Testis (tissue), 2 donors: ENCODE measurements at regions not wholly inside any gene's neighbourhood (a gene's known extent, or its start where the extent isn't known, plus 50 kb on each side); places are given as distances from the start of the nearest gene placed in this dataset.

Source experiments
- DNase-seq: peaks from one replicate; pipeline ENCODE4 v3.0.0-alpha.2; 2019
- H3K27ac ChIP-seq, 2 donors: fragments of 200-600 bp; sonication (generic); one replicate each; pipeline ENCODE4 v1.5.1; 2019
- H3K27me3 ChIP-seq: fragments of 200-600 bp; sonication (generic); one replicate; pipeline ENCODE4 v1.5.1; 2019
- H3K36me3 ChIP-seq: fragments of 200-600 bp; sonication (generic); one replicate; pipeline ENCODE4 v1.5.1; 2017; ENCODE audit warnings: low read depth; ENCODE audit errors: missing control alignments
- H3K4me1 ChIP-seq: fragments of 200-600 bp; sonication (generic); one replicate; pipeline ENCODE4 v1.5.1; 2019
- H3K4me3 ChIP-seq, 2 donors: fragments of 200-600 bp; sonication (generic); one replicate each; pipeline ENCODE4 v1.5.1; 2017 to 2019
- H3K9me3 ChIP-seq: fragments of 200-600 bp; sonication (generic); one replicate; pipeline ENCODE4 v1.5.1; 2017
- POLR2A ChIP-seq: fragments of 450-650 bp; IDR thresholded peaks from one replicate; pipeline ENCODE4 v1.6.1; 2017; ENCODE audit warnings: antibody characterized with exemption, mild to moderate bottlenecking, moderate library complexity
- WGBS, 2 donors: methylation state at CpG; one replicate each; pipeline ENCODE4 v1.1.5; 2018; 5-methylcytosine and 5-hydroxymethylcytosine counted together
- intact Hi-C: fragments of 100-400 bp; cut with DNase I; formaldehyde crosslinking; loops from one replicate; pipeline ENCODE4 v1.15.1; 2023; ENCODE audit warnings: low total_unique reads
- TF ChIP-seq, protein P1 (sequence below), 3 experiments: fragments of 450-650 bp in 2 of 3; fragments of 200-600 bp in 1 of 3; sonication (generic) in 1 of 3; IDR thresholded peaks; one replicate each; pipeline ENCODE4 v1.5.1; 2016 to 2019; ENCODE audit warnings: antibody characterized with exemption in 3 of 3, mild to moderate bottlenecking in 2 of 3, moderate library complexity in 1 of 3

- no peak for DNase-seq
- no peaks in the 10 kb centered on the region for H3K4me1 ChIP-seq
- H3K27ac ChIP-seq = no peak overlapping the region
- TF ChIP-seq, protein P1, sequence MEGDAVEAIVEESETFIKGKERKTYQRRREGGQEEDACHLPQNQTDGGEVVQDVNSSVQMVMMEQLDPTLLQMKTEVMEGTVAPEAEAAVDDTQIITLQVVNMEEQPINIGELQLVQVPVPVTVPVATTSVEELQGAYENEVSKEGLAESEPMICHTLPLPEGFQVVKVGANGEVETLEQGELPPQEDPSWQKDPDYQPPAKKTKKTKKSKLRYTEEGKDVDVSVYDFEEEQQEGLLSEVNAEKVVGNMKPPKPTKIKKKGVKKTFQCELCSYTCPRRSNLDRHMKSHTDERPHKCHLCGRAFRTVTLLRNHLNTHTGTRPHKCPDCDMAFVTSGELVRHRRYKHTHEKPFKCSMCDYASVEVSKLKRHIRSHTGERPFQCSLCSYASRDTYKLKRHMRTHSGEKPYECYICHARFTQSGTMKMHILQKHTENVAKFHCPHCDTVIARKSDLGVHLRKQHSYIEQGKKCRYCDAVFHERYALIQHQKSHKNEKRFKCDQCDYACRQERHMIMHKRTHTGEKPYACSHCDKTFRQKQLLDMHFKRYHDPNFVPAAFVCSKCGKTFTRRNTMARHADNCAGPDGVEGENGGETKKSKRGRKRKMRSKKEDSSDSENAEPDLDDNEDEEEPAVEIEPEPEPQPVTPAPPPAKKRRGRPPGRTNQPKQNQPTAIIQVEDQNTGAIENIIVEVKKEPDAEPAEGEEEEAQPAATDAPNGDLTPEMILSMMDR (IDR thresholded peaks at IDR 0.05) = no peak
- TF ChIP-seq POLR2A = no peak
- 32 to 55% methylated on average over 3 of the region's 3 CpGs for WGBS, 2 donors
- H3K4me3 ChIP-seq = no peak overlapping the region
- no peaks in the 10 kb centered on the region for H3K36me3 ChIP-seq
- H3K9me3 ChIP-seq = no peaks in the 10 kb centered on the region
- intact Hi-C loops = no loop called here
- no peaks in the 10 kb centered on the region for H3K27me3 ChIP-seq
Measured at GRCh38 chr3:105062853-105063252, 303.9 kb upstream of the ALCAM start.

DNA sequence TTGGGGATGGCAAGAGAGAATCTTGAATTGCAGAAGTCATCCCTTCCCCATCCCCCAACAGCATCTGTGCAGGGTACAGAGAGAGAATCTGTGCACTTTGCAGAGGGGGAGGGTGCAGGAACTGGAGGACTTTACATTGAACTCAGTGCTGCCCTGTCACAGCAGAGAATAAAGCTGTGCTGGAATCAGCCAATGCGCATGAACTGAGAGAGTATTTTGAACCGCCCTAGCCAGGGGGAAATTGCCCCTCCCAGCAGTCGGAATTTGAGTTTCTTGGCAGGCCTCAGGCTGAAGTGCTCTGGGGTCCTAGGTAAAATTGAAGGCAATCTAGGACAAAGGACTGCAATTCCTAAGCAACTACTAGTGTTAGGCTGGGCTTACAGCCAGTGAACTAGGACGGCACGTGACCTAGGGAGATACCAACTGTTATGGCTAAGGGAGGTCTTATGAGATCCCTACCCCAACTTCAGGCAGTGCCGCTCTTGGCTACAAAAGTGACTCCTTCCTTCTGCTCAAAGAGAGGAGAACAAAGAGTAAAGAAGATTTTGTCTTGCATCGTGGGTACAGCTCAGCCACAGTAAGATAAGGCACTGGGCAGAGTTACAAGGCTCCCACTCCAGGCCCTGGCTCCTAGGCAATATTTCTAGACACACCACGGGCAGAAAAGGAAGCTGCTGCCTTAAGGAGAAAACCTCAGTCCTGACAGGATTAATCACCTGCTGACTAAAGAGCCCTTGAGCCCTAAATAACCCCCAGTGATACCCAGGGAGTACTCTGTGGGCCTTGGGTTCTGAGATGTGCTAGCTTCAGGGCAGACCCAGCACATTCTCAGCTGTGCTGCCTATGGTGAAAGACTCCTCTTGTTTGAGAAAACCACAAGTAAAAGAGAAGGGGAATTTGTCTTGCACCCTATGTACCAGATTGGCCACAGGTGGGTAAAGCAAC, 300.5 kb upstream of the ALCAM start:
- 37 to 38% methylated on average over 7 of the region's 8 CpGs for WGBS, 2 donors
- Histone ChIP-seq H3K4me1 (no peaks in the 10 kb centered on the region), H3K36me3 (no peaks in the 10 kb centered on the region), H3K27ac (no peak overlapping the region), H3K27me3 (no peaks in the 10 kb centered on the region), H3K9me3 (no peaks in the 10 kb centered on the region), H3K4me3 (no peak overlapping the region)
- intact Hi-C loops = no loop called here
- peak; percentile 58 for DNase-seq
- TF ChIP-seq, protein P1 (IDR thresholded peaks at IDR 0.05) = no peak
- TF ChIP-seq POLR2A = no peak

GRCh38 chr3:105067361-105067760, 299.3 kb upstream of the ALCAM start:
- Histone ChIP-seq H3K36me3 (no peaks in the 10 kb centered on the region), H3K27me3 (no peaks in the 10 kb centered on the region), H3K4me1 (no peaks in the 10 kb centered on the region), H3K27ac (no peak overlapping the region), H3K9me3 (no peaks in the 10 kb centered on the region), H3K4me3 (no peak overlapping the region)
- intact Hi-C loops = no loop called here
- TF ChIP-seq, protein P1 (IDR thresholded peaks at IDR 0.05) = no peak
- no peak for TF ChIP-seq POLR2A
- 80 to 92% methylated on average over 3 of the region's 3 CpGs for WGBS, 2 donors
- DNase-seq = no peak

DNA sequence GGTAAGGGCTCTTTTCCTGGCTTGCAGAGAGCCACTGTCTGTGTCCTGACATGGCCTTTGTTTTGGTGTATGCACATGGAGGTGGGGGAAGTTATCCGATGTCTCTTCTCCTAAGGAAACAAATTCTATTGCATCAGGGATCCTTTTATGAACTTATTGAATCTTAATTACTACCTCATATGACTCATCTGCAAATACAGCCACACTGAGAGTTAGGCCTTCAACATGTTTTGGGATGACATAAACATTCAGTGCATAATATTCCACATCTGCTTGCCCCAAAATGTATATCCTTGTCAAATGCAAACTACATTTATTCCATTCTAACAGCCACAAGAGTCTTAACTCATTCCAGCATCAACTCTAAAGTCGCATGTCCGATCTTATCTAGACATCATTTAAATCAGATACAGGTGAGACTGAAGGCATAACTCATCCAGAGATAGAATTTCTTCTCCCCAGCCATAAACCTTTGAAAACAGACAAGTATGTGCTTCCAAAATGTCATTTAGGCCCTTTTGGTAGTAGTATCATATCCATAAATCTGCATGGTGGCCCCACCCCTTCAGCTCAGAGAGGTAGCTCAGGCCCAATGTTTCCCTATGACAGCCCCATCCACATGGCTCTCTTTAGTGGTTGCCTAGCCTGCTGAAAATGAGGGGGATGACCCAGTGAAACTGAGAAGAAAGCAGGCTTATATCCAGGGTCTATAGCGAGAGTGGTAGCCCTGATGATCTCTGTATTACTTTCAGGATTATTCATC, 289.5 kb upstream of the ALCAM start:
- Histone ChIP-seq H3K27ac (no peak overlapping the region), H3K9me3 (no peaks in the 10 kb centered on the region), H3K27me3 (no peaks in the 10 kb centered on the region), H3K36me3 (no peaks in the 10 kb centered on the region), H3K4me1 (no peaks in the 10 kb centered on the region), H3K4me3 (no peak overlapping the region)
- intact Hi-C loops = no loop called here
- TF ChIP-seq, protein P1 (IDR thresholded peaks at IDR 0.05) = no peak
- no peak for TF ChIP-seq POLR2A
- no peak for DNase-seq
- 81 to 93% methylated on average over 4 of the region's 4 CpGs for WGBS, 2 donors
